22Rv1 (cell line): ENCODE measurements at regions not wholly inside any gene's neighbourhood (a gene's known extent, or its start where the extent isn't known, plus 50 kb on each side); places are given as distances from the start of the nearest gene placed in this dataset.

ENCODE experiments used
- CTCF ChIP-seq: fragments of 450-650 bp; IDR thresholded peaks from 2 replicates; pipeline ENCODE4 v1.5.1; 2017; ENCODE audit warnings: mild to moderate bottlenecking
- ZFX ChIP-seq: fragments of 450-650 bp; IDR thresholded peaks from 2 replicates; pipeline ENCODE4 v1.6.1; 2017; ENCODE audit warnings: antibody characterized with exemption, borderline replicate concordance

GRCh38 chr14:34187061-34187460, 236.2 kb upstream of the EGLN3 start:
- TF ChIP-seq CTCF (no peak), ZFX (no peak)
